Liver (tissue), 8 donors: ENCODE measurements at regions not wholly inside any gene's neighbourhood (a gene's known extent, or its start where the extent isn't known, plus 50 kb on each side); places are given as distances from the start of the nearest gene placed in this dataset.

Source experiments
- DNase-seq: peaks from one replicate; pipeline ENCODE4 v3.0.0-alpha.2; 2017; ENCODE audit warnings: low spot score
- H3K27ac ChIP-seq, 2 donors: one replicate each; pipeline ENCODE4 v1.7.0; 2013; ENCODE audit warnings: inconsistent platforms in 2 of 2, low read length in 2 of 2, control low read depth in 1 of 2, low read depth in 1 of 2, mild to moderate bottlenecking in 1 of 2
- H3K27me3 ChIP-seq, 4 donors: one replicate each; pipeline versions ENCODE4 v1.6.1 to v1.7.0; 2013; ENCODE audit warnings: low read length in 3 of 4, inconsistent platforms in 1 of 4, mild to moderate bottlenecking in 1 of 4, moderate library complexity in 1 of 4; ENCODE audit not compliant: control insufficient read depth in 4 of 4, insufficient read depth in 4 of 4
- H3K36me3 ChIP-seq, 4 donors: one replicate each; pipeline versions ENCODE4 v1.6.1 to v1.7.0; 2013; ENCODE audit warnings: low read length in 3 of 4, mild to moderate bottlenecking in 3 of 4, low read depth in 1 of 4, moderate library complexity in 1 of 4; ENCODE audit not compliant: control insufficient read depth in 4 of 4, insufficient read depth in 3 of 4
- H3K4me1 ChIP-seq, 4 donors: one replicate each; pipeline versions ENCODE4 v1.6.1 to v1.7.0; 2013; ENCODE audit warnings: low read length in 3 of 4, mild to moderate bottlenecking in 3 of 4, moderate library complexity in 1 of 4; ENCODE audit not compliant: control insufficient read depth in 4 of 4, insufficient read depth in 4 of 4
- H3K4me3 ChIP-seq, 3 donors: one replicate each; pipeline versions ENCODE4 v1.6.1 to v1.7.0; 2013; ENCODE audit warnings: low read length in 3 of 3, control low read depth in 1 of 3, low read depth in 1 of 3, mild to moderate bottlenecking in 1 of 3
- H3K9ac ChIP-seq, 2 donors: one replicate each; pipeline ENCODE4 v1.7.0; 2013; ENCODE audit warnings: low read length in 2 of 2, mild to moderate bottlenecking in 2 of 2, moderate library complexity in 2 of 2, control low read depth in 1 of 2, low read depth in 1 of 2
- H3K9me3 ChIP-seq, 4 donors: one replicate each; pipeline versions ENCODE4 v1.6.1 to v1.7.0; 2013; ENCODE audit warnings: low read length in 3 of 4; ENCODE audit not compliant: control insufficient read depth in 4 of 4
- EGR1 ChIP-seq, 2 donors: IDR thresholded peaks; 2 replicates each; pipeline ENCODE4 v1.6.1; 2016 to 2018; ENCODE audit warnings: antibody characterized with exemption in 2 of 2, low read depth in 2 of 2
- FOXA1 ChIP-seq: IDR thresholded peaks from 2 replicates; pipeline ENCODE4 v1.6.1; 2016; ENCODE audit warnings: antibody characterized with exemption
- FOXA2 ChIP-seq: IDR thresholded peaks from 2 replicates; pipeline ENCODE4 v1.6.1; 2016; ENCODE audit warnings: antibody characterized with exemption
- GABPA ChIP-seq, 2 donors: IDR thresholded peaks in 1 of 2; conservative IDR thresholded peaks in 1 of 2; 2 replicates each; pipeline ENCODE4 v1.6.1; 2016; ENCODE audit warnings: antibody characterized with exemption in 2 of 2, mild to moderate bottlenecking in 1 of 2, moderate library complexity in 1 of 2
- HNF4A ChIP-seq, 2 donors: conservative IDR thresholded peaks; 2 replicates each; pipeline ENCODE4 v1.6.1; 2016; ENCODE audit warnings: antibody characterized with exemption in 2 of 2, mild to moderate bottlenecking in 2 of 2
- HNF4G ChIP-seq: IDR thresholded peaks from 2 replicates; pipeline ENCODE4 v1.6.1; 2016; ENCODE audit warnings: antibody characterized with exemption
- JUND ChIP-seq, 2 donors: IDR thresholded peaks; 2 replicates each; pipeline ENCODE4 v1.6.1; 2016; ENCODE audit warnings: antibody characterized with exemption in 2 of 2
- MAX ChIP-seq: IDR thresholded peaks from 2 replicates; pipeline ENCODE4 v1.6.1; 2016; ENCODE audit warnings: antibody characterized with exemption
- NR2F2 ChIP-seq: IDR thresholded peaks from 2 replicates; pipeline ENCODE4 v1.6.1; 2016; ENCODE audit warnings: antibody characterized with exemption
- RAD21 ChIP-seq, 2 donors: IDR thresholded peaks; 2 replicates each; pipeline ENCODE4 v1.6.1; 2016; ENCODE audit warnings: antibody characterized with exemption in 2 of 2, mild to moderate bottlenecking in 2 of 2
- RXRA ChIP-seq, 2 donors: IDR thresholded peaks; 2 replicates each; pipeline ENCODE4 v1.6.1; 2017 to 2018; ENCODE audit warnings: antibody characterized with exemption in 2 of 2, mild to moderate bottlenecking in 1 of 2
- SP1 ChIP-seq: IDR thresholded peaks from 2 replicates; pipeline ENCODE4 v1.6.1; 2018; ENCODE audit warnings: antibody characterized with exemption, mild to moderate bottlenecking
- TAF1 ChIP-seq: conservative IDR thresholded peaks from 2 replicates; pipeline ENCODE4 v1.6.1; 2016; ENCODE audit warnings: antibody characterized with exemption, mild to moderate bottlenecking
- YY1 ChIP-seq: IDR thresholded peaks from 2 replicates; pipeline ENCODE4 v1.6.1; 2016; ENCODE audit warnings: antibody characterized with exemption, mild to moderate bottlenecking
- WGBS: extraction: QIAGEN DNeasy Blood & Tissue Kit; methylation state at CpG from one replicate; pipeline ENCODE4 v1.1.7; 2013; 5-methylcytosine and 5-hydroxymethylcytosine counted together
- TF ChIP-seq, protein P1 (sequence below): IDR thresholded peaks from 2 replicates; pipeline ENCODE4 v1.6.1; 2016; ENCODE audit warnings: antibody characterized with exemption, mild to moderate bottlenecking
- TF ChIP-seq, protein P2 (sequence below): IDR thresholded peaks from 2 replicates; pipeline ENCODE4 v1.6.1; 2016; ENCODE audit warnings: antibody characterized with exemption
- TF ChIP-seq, protein P3 (sequence below): IDR thresholded peaks from 2 replicates; pipeline ENCODE4 v1.6.1; 2016; ENCODE audit warnings: antibody characterized with exemption
- TF ChIP-seq, protein P4 (sequence below): fragments of 150-350 bp; IDR thresholded peaks from 2 replicates; pipeline ENCODE4 v1.5.1; 2017; ENCODE audit warnings: improper control_type of control experiment, low read depth, low read length; ENCODE audit not compliant: missing input control
- donor health status: healthy.
- donor health status: healthy.
- donor health status: healthy.
- donor health status: healthy.
- donor health status: healthy.

GRCh38 chr10:44684661-44685060 lies 226.5 kb upstream of the TMEM72 start:
- no peak overlapping the region for H3K9ac ChIP-seq
- no peaks in the 10 kb centered on the region for H3K27me3 ChIP-seq
- no peak for DNase-seq
- no peaks in the 10 kb centered on the region for H3K9me3 ChIP-seq
- H3K36me3 ChIP-seq: no peaks in the 10 kb centered on the region
- H3K27ac ChIP-seq: no peak overlapping the region
- peaks cover 0 to 1% (median 0%) of the 10 kb centered on the region in 4 donors for H3K4me1 ChIP-seq
- 92% methylated on average over 2 of the region's 2 CpGs for whole genome bisulfite sequencing
- no peak overlapping the region for H3K4me3 ChIP-seq
- TF ChIP-seq FOXA1: no peak
- TF ChIP-seq HNF4G: no peak
- TF ChIP-seq RXRA (IDR thresholded peaks at IDR 0.05): no peak
- no peak for TF ChIP-seq EGR1 (IDR thresholded peaks at IDR 0.05; ENCODE audit: low read depth in 2 of 2)
- TF ChIP-seq, protein P1, sequence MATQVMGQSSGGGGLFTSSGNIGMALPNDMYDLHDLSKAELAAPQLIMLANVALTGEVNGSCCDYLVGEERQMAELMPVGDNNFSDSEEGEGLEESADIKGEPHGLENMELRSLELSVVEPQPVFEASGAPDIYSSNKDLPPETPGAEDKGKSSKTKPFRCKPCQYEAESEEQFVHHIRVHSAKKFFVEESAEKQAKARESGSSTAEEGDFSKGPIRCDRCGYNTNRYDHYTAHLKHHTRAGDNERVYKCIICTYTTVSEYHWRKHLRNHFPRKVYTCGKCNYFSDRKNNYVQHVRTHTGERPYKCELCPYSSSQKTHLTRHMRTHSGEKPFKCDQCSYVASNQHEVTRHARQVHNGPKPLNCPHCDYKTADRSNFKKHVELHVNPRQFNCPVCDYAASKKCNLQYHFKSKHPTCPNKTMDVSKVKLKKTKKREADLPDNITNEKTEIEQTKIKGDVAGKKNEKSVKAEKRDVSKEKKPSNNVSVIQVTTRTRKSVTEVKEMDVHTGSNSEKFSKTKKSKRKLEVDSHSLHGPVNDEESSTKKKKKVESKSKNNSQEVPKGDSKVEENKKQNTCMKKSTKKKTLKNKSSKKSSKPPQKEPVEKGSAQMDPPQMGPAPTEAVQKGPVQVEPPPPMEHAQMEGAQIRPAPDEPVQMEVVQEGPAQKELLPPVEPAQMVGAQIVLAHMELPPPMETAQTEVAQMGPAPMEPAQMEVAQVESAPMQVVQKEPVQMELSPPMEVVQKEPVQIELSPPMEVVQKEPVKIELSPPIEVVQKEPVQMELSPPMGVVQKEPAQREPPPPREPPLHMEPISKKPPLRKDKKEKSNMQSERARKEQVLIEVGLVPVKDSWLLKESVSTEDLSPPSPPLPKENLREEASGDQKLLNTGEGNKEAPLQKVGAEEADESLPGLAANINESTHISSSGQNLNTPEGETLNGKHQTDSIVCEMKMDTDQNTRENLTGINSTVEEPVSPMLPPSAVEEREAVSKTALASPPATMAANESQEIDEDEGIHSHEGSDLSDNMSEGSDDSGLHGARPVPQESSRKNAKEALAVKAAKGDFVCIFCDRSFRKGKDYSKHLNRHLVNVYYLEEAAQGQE: no peak

DNA sequence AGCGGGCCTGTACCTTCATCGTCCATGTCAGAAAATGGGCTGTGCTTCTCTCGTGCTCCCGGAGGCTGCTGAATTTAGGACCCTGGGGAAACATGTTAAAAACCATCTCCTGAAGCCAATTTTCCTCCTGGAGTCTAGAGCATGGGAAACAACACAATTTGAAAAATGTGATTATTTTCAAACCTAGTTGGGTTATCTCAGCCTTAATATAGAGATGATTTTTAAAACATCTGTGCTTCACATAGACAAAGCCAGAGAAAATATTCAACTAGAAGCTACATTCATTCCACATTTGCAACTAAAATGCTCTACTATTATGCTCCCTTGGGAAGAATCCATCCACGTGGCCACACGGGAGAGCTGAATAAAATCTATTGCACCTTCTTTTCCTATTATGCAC lies 225.9 kb upstream of the TMEM72 start:
- Histone ChIP-seq H3K4me1 (peaks cover 0 to 1% (median 0%) of the 10 kb centered on the region in 4 donors), H3K9me3 (no peaks in the 10 kb centered on the region), H3K36me3 (no peaks in the 10 kb centered on the region), H3K4me3 (no peak overlapping the region), H3K27me3 (no peaks in the 10 kb centered on the region), H3K9ac (no peak overlapping the region), H3K27ac (no peak overlapping the region)
- TF ChIP-seq SP1 (no peak), FOXA2 (no peak), HNF4A (conservative IDR thresholded peaks at IDR 0.05) (no peak), JUND (IDR thresholded peaks at IDR 0.05) (no peak), GABPA (IDR thresholded peaks at IDR 0.05 in 1 of 2, conservative IDR thresholded peaks at IDR 0.05 in 1 of 2) (no peak), NR2F2 (no peak), YY1 (no peak)
- TF ChIP-seq, protein P2, sequence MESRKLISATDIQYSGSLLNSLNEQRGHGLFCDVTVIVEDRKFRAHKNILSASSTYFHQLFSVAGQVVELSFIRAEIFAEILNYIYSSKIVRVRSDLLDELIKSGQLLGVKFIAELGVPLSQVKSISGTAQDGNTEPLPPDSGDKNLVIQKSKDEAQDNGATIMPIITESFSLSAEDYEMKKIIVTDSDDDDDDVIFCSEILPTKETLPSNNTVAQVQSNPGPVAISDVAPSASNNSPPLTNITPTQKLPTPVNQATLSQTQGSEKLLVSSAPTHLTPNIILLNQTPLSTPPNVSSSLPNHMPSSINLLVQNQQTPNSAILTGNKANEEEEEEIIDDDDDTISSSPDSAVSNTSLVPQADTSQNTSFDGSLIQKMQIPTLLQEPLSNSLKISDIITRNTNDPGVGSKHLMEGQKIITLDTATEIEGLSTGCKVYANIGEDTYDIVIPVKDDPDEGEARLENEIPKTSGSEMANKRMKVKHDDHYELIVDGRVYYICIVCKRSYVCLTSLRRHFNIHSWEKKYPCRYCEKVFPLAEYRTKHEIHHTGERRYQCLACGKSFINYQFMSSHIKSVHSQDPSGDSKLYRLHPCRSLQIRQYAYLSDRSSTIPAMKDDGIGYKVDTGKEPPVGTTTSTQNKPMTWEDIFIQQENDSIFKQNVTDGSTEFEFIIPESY: no peak
- TF ChIP-seq, protein P3, sequence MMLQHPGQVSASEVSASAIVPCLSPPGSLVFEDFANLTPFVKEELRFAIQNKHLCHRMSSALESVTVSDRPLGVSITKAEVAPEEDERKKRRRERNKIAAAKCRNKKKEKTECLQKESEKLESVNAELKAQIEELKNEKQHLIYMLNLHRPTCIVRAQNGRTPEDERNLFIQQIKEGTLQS: no peak
- 88% methylated on average over 6 of the region's 6 CpGs for WGBS
- no peak for DNase-seq

GRCh38 chr10:44685747-44686146 lies 225.4 kb upstream of the TMEM72 start:
- Histone ChIP-seq H3K4me1 (peaks cover 0 to 1% (median 0%) of the 10 kb centered on the region in 4 donors), H3K4me3 (no peak overlapping the region), H3K9me3 (no peaks in the 10 kb centered on the region), H3K27ac (no peak overlapping the region), H3K27me3 (no peaks in the 10 kb centered on the region), H3K9ac (no peak overlapping the region), H3K36me3 (no peaks in the 10 kb centered on the region)
- WGBS: 81% methylated on average over 2 of the region's 2 CpGs
- TF ChIP-seq NR2F2: no peak
- TF ChIP-seq, protein P4, sequence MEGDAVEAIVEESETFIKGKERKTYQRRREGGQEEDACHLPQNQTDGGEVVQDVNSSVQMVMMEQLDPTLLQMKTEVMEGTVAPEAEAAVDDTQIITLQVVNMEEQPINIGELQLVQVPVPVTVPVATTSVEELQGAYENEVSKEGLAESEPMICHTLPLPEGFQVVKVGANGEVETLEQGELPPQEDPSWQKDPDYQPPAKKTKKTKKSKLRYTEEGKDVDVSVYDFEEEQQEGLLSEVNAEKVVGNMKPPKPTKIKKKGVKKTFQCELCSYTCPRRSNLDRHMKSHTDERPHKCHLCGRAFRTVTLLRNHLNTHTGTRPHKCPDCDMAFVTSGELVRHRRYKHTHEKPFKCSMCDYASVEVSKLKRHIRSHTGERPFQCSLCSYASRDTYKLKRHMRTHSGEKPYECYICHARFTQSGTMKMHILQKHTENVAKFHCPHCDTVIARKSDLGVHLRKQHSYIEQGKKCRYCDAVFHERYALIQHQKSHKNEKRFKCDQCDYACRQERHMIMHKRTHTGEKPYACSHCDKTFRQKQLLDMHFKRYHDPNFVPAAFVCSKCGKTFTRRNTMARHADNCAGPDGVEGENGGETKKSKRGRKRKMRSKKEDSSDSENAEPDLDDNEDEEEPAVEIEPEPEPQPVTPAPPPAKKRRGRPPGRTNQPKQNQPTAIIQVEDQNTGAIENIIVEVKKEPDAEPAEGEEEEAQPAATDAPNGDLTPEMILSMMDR: no peak
- no peak for TF ChIP-seq RXRA (IDR thresholded peaks at IDR 0.05)
- TF ChIP-seq RAD21 (IDR thresholded peaks at IDR 0.05): no peak
- TF ChIP-seq TAF1: no peak
- TF ChIP-seq MAX: no peak
- no peak for TF ChIP-seq JUND (IDR thresholded peaks at IDR 0.05)
- no peak for TF ChIP-seq EGR1 (IDR thresholded peaks at IDR 0.05; ENCODE audit: low read depth in 2 of 2)
- TF ChIP-seq HNF4G: no peak
- TF ChIP-seq FOXA2: no peak
- TF ChIP-seq, protein P3: no peak
- no peak for TF ChIP-seq GABPA (IDR thresholded peaks at IDR 0.05 in 1 of 2, conservative IDR thresholded peaks at IDR 0.05 in 1 of 2)
- no peak for DNase-seq
